ENCODE measurements at regions not wholly inside any gene's neighbourhood (a gene's known extent, or its start where the extent isn't known, plus 50 kb on each side); places are given as distances from the start of the nearest gene placed in this dataset.
"Not testable (repeated sequence)": the region's sequence is repeated elsewhere in the genome, so short reads cannot be mapped to it uniquely, and the experiment has no call there.

DNA sequence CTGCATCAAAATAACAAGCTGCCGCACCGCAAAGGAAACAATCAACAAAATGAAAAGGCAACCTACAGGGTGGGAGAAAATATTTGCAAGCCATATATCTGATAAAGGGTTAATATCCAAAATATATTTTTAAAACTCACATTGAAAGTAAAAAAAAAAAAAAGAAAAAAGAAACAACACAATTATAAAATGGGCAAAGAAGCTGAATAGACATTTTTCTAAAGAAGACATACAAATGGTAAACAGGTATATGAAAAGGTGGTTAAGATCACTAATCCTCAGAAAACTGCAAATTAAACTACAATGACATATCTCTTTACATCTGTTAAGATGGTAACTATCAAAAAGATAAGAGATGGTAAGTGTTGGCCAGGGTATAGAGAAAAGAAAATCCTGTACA is 105.4 kb upstream of the LY86 start:
- DNase-seq, result no peak

DNA sequence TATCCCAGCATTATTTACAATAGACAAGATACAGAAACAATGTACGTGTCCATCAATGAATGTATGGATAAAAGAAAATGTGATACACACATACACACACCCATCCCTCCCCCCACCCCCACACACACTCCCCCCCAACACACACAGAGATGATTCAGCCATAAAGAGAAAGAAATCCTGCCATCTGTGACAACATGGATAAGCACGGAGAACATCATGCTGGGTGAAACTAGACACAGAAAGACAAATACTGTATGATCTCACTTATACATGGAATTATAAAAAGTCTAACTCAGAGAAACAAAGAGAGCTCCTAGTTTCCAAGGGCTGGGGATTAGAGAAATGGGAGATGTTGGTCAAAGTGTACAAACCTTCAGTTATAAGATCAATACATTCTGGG is 104.8 kb upstream of the LY86 start:
- DNase-seq, result no peak

DNA sequence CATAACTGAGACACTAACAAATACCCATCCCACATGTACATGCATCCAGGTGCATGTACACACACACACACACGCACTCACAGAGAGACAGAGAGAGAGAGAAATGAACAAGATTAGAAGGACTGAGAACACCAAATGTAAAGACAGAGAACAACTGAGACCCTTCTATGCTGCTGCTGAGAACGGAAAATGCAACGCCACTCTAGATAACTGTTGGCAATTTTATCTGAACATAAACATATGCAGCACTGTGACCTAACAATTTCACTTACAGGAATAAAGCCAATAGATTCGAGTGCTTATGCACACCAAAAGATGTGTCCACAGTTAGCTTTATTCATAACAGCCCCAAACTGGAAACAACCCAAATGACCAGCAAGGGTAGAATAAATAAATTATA is 103.8 kb upstream of the LY86 start:
- DNase-seq, result no peak

DNA sequence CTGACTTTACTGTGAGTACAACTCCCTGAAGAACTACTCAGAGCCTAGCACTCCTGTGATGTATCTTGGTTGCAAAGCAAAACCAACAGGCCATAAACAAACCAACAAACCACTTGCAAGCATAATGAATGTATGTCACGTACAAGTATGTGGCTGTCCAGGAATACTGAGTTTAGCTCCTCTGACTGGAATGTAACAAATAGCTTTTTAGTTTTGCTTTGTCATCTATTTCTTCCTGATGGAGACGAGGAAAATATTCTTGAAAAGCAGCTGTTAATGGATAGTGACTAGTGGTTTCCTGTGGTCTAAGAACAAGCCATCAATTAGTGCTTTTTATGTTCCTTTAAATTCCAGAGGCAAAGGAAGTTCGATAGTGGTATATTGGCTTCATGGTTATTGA is 101.9 kb upstream of the LY86 start:
- DNase-seq, result no peak

DNA sequence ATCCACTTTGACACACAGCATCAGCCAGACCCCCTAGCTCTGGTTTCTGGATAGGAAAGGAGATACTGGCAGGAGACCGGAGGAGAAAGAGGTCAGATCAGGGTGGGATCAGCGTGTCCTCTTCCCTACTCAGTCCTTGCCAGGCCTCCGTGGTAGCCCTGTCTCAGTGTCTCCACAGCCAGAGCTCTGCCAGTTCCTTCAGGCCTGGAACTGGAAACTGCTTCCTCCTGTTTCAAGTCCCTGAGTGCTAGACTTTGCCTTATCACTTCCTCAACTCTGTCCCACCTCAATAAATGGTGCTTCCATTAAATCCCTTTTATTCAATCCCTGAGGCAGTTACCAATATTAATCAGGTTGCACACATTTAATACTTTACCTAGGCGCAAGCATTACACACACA is 96.8 kb upstream of the LY86 start:
- no peak for DNase-seq

DNA sequence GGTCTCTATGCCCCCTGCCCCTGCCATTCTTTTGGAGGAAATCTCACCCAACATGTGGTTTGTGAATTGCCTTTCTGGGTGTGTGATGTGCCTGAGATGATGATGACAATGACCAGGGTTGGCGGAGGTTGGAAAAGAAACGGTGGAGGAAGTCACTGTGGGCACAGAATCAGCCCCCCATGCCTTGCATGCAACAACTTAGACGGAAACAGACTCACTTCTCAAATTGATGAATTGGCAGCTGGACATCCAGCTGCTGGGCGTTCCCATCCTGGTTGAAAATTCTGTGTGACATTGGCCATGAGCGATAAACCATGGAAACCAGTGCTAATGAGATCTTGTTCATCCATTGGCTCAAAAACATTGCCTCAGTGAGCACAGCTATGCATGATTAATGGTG is 95.8 kb upstream of the LY86 start:
- no peak for DNase-seq

DNA sequence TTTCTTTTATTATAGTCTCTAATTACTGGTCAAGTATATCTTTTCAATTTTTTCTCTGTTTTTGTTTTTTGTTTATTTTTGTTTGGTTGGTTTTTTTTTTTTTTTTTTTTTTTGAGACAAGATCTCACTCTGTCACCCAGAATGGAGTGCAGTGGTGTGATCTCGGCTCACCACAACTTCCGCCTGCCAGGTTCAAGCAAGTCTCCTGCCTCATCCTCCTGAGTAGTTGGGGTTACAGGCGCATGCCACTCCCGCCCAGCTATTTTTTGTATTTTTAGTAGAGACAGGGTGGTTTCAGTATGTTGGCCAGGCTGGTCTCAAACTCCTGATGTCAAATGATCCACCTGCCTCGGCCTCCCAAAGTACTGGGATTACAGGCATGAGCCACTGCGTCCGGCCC is 94.4 kb upstream of the LY86 start:
- DNase-seq, result not testable (repeated sequence)

DNA sequence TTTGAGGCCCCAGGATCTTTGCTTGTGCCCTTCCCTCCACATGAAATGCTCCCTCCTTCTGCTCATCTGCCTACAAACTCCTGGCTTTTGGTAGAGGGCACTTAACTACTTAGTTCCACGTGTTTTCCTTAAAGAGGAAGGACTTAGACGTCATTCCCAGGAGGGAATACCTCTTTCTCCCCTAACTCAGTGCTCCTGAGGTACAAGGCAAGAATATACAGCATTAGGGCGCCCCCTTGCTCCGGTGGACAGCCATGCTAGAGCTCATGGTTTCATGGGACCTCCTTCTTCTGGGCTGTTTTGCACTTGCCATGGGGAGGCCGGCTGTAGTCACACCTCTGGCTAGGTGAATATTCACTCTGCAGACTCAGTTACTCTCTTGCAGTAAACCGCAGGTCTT is 93.8 kb upstream of the LY86 start:
- DNase-seq, result no peak

DNA sequence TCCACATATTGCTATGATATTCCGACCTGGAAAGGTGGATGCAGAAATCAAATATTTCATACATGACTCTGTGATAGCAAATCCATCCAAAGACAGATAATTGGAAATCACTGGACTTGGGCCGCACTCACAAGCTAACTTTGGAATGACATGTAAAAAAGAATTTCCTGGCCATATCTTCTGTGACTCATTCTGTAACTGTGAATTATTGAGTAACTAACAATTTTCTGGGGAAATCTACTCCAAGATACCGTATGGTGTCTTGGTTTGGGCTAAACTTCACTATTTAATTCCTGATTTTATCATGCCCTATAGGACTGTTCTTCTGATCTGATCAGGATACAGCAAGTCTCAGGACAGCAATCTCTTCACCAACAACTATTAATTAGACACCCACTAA is 92.7 kb upstream of the LY86 start:
- no peak for DNase-seq

DNA sequence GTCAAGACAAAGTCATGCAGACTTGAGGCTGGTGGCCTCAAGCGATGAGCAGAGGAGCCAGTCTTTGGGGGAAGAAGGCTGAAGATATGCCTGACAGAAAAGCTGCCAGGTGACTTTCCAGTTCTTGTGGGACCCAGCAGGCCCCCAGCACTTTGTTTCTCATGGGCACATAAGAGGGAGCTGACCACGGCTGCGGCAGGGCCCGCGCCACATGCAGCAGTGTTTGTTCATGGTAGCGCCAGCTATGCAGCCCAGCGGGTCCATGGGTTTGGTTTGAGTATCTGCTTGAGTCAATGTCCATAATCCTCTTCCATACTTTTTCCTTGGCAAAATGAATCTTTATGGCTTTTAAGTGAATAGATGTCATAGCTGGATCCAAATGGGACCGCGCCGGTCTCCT is 91.0 kb upstream of the LY86 start:
- no peak for DNase-seq

DNA sequence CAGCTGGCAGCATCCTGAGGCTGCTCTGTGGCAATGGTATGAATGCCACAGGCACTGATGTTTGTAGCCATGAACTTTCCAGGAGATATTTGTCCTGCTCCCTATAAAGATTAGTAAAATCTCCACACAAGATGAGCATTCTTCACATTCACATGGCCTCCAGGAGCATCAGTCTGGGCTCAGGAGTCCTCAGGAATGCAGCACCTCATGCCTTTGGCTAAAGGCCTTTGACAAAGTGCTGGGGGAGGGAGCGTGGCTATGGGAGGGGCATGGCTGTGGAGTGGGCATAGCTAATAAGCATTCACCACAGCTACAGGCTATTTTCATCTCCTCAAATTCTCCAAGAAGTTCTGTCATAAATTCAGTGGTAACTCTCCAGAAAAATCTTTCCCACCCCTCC is 90.5 kb upstream of the LY86 start:
- no peak for DNase-seq

DNA sequence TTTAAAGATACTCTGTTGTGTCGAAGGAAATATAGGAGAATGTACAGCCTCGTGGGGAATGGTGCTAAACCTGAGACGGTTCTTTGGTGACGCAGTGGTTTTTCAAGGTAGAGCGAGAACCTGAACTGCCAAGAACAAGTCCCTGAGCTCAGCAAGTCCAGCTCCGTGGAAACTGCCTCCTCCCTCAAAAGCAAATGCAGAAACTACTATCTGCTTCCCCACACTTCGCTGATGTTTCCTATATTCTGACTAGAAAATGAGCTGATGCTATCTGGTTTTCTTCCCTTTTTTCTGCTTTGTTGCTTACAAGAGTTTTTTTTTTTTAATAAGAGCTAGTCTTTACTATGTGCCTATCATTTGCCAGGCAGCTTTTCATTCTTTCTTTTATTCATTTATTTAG is 85.3 kb upstream of the LY86 start:
- DNase-seq, result no peak

DNA sequence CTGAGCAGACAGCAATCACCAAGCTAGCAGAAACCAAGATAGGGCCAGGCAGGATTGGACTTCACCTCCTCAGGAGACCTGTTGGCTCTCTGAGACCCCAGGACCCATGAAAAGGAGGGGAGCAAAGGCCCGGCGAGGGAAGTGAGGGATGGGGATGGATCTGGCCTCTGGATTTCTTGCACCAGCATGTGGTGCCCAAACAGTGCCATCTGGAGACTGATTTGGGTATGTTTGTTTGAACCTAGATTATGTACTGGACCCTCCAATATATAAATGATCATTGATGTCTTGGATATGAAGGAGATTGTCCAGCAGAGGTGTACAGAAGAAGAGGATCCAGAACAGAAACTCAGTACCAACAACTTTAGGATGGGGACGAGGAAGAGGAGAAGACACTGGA is 83.4 kb upstream of the LY86 start:
- DNase-seq, result no peak

DNA sequence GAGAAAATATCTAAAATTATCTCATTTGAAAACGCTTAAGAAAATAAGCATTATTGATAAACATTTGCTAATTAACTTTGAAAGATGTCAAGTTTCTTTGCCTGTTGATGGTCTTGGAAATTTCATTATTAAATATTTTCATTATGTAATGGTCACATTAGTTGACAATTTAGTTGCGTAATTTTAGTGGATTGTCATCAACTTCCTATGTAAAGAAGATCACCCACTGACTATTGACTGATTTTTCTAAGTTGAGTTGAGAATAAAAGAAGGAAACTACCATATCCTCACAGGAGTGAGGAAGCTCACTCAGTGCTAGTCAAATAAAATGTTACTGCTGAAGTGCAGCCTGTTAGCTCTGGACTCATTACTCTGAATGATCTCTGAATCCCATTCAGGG is 79.9 kb upstream of the LY86 start:
- no peak for DNase-seq

DNA sequence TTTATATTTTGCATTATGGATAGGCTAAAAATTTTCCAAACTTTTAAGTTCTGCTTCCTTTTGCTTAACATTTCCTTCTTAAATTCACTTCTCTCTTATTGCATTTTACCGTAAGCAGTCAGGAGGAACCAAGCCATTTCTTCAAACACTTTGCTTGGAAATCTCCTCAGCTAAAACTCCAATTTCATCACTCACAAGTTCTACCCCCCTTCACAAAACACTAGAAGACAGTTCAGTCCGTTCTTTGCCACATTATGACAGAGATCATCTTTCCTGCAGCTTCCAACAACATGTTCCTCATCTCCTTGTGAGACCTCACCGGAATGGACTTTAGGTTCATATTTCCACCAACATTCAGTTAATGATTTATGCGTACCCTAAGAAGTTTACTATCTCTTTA is 79.2 kb upstream of the LY86 start:
- DNase-seq, result no peak

DNA sequence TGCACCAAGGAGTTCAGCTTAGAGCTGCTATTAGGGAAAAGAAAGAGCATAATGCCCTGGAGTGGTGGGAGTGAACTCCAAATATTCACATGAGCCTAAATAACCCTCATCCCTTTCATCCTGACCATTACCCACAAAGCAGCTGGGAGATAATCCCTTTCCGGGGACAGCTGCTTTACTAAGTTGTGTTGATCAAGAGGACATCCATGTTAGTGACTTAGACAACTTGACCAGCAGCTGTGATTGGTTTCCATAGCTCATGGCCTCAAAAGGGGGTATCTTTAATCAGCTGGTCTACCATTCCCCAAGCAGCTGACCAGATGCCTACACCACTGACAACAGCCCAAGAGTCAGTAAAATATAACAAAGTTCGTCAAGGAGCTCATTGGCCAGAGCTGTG is 75.8 kb upstream of the LY86 start:
- DNase-seq, result no peak

DNA sequence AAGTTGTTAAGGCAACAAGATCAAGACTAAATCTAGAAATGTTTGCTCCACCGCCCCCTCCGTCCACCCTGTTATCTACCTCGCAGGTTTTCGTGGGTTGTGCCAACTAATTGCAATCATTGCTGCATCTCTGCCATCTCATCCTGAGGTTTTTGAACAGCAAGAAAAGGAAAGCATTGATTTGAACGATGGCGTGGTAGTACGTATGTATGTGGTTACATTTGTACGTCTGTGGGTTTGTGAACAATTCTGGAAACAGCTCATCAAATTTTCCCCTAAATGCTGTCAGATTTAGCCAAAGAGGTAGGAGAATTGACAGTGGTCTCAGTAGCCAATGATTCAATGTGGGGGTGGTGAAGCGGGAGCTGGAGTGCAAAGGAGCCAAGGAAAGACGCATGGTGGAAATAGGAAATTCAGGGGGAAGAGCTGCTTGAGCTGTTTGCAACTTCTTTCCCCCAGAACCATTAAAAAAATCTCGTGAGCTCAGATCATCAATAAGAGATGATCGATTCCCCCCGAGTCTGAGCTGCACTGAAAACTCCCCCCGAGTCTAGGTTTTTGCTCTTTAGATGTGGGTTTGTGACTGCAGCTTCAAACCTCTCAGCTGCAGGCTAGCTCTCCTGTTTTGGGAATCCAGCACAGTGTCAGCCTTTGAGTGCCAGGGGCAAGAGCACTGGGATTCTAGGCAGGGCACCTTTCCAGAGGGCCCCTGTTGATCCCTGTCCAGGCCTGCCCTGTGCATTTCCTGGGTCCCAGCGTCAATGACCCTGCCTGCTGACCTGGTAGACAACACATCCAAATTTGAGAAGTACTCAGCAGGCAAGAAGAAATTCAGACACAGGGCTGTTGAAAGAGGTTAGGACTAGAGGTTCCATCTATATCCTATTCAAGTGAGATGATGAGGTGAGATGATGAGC is 72.6 kb upstream of the LY86 start:
- no peak for DNase-seq

DNA sequence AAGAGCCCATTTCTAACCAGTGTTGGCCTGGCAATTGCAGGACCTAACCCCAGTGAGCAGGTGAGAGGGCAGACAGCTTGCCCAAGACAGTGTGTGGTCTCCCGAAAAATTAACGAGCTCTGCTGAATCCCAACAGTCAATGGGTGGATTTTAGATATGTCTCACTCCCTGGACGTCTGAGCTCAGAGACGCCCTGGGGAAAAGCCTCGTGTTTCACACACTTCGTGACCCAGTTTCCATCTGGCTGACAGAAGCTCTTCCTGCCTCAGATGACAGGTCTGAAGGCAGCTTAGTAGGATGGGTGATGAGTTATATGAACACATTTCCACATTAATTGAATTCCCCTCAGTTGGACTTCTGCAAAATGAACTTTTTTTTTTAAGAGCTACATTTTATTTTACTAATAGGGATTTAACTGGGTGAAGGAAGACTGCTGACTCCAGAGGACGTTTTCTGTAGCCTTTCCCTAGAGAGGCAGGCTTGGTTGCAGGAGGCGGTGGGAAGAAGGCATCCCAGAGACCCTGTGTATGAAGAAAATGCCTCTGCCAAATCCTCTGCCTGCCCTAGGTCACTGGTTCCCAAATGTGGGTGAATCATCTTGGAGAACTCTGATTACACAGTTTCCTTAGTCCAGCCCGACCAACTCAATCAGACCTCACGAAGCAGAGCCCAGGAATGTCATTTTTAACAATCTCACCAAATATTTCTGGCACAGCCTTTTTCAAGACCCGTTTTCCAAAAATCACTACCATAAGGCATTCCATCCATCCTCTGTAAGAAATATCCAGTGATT is 71.7 kb upstream of the LY86 start:
- no peak for DNase-seq

DNA sequence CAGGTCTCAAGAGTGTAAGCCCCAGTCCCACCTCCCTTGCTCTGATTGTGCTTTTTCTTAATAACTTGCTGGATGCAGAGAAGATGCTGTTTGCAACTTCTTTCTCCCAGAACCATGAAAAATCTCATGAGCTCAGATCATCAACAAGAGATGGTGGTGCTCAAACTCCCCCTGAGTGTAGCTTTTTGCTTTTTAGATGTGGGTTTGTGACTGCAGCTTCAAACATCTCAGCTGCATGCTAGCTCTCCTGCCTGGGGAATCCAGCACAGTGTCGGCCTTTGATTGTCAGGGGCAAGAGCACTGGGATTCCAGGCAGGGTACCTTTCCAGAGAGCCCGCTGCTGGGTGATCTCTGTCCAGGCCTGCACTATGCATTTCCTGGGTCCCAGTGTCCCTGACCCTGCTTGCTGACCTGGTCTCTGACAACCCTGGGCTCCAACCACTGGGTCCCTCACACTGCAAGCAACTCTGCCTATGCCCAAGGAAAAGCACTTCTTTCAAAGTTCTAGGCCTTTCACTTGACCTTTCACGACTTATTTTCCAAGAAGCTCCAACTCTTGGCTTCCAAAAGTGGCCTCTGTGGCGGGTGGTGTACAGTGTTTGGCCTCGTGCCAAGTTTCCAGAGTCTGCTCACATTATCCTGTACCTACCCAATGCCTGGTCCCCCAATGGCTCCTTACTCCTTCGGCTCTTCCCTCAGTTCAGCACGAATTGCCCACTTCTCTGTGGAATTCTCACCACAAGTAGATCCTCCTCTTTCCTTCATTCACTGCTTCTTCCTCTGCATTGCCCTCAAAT is 69.7 kb upstream of the LY86 start:
- DNase-seq, result no peak

DNA sequence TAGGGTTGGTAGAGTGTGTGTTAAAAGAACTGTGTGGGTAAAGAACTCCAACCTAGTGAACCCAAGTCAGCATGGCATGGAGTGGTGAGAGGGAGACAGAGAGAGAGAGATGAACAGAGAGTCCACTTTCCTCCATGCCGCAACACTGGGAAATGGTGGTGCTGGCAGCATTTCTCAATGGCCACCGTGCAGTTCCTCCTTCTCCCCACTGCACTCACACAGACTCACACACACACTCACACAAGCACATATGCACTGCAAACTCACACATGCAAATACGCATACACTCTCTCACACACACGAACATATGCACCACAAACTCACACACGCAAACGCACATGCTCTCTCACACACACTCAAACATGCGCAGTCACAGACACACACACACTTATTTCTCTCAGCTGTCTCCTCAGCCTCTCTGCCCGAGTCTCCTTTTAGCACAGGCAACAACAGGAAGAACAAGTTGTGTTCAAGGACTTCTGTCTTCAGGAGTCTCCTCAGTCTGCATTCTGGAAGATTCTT is 66.5 kb upstream of the LY86 start:
- DNase-seq, result no peak

DNA sequence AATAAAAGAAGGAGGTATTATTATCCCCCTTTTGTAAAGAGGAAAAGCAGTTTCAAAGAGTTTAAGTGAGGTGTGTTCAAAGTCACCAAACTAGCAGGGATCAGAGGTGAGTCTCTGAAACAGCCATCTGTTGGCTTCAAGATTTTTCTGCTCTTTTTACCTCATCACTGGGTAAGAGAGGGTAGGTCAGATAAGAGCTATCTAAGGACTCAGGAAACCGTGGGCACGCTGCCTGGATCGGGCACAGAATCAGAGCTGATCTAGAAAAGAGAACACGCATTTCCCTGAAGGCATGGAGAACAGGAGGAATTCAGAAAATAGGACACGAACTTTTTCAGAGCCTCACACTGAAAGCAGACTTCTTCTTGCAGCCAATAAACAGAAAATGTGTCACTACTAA is 65.8 kb upstream of the LY86 start:
- no peak for DNase-seq

DNA sequence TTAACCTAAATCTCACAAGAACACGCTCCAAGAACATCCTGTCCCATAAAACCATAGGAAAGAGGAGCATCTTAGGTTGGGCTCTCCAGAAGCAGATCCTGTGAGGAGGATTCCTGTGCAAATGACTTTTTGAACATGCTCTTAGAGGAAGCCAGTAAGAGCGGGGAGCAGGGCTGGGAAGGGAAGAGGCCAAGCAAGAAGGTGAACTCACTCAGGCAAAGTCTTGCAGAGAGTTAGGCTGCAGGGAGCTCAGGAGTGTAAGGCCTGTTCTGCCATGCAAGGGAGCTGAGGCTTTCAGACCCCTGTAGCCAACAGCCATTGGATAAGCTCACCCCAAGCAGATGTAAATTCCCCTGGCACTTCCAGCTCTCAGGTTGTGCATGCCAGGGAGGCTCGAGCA is 63.6 kb upstream of the LY86 start:
- DNase-seq, result no peak

DNA sequence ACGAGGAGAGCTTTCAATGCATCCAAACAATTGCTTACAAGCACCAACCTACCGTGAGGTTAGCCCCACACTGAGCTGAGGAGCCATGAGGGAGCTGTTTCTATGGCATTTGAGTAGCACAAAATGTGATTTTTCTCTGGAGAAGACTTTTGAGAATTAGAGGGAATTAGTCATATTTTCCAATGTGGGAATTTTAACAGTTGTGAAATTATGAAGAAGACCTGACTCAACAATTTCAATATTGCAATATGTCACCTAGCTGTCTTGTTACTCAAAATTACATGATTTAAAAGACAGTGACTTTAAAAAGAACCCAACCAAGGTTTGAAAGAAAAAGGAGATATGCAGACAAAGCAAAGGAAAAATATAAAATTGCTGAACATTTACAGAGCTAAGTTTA is 62.6 kb upstream of the LY86 start:
- no peak for DNase-seq
